HPDE6-E6E7 (cell line): ENCODE measurements at regions not wholly inside any gene's neighbourhood (a gene's known extent, or its start where the extent isn't known, plus 50 kb on each side); places are given as distances from the start of the nearest gene placed in this dataset.

ENCODE experiments used
- DNase-seq: peaks from one replicate; pipeline ENCODE4 v3.0.0; 2011; ENCODE audit warnings: missing footprints; ENCODE audit errors: extremely low spot score

- DNase-seq: no peak
These were observed 133.4 kb downstream of the ATG4C start for GRCh38 chr1:62917314-62917713.

GRCh38 chr1:62917805-62918204, 133.9 kb downstream of the ATG4C start:
- DNase-seq: no peak

- no peak for DNase-seq
These were observed 134.8 kb downstream of the ATG4C start for GRCh38 chr1:62918700-62919099.

GRCh38 chr1:62922006-62922405, 138.1 kb downstream of the ATG4C start:
- no peak for DNase-seq

GRCh38 chr1:62924983-62925790, 141.3 kb downstream of the ATG4C start:
- no peak for DNase-seq

GRCh38 chr1:62926681-62927252, 142.8 kb downstream of the ATG4C start:
- no peak for DNase-seq

- no peak for DNase-seq
These were observed 145.0 kb downstream of the ATG4C start for GRCh38 chr1:62928885-62929284.

GRCh38 chr1:62937634-62938296, 153.8 kb downstream of the ATG4C start:
- no peak for DNase-seq

GRCh38 chr1:62941780-62942179, 157.8 kb downstream of the ATG4C start:
- no peak for DNase-seq

GRCh38 chr1:62946511-62946910, 162.6 kb downstream of the ATG4C start:
- no peak for DNase-seq

- DNase-seq: no peak
These were observed 167.5 kb downstream of the ATG4C start for GRCh38 chr1:62951428-62951827.

- no peak for DNase-seq
These were observed 168.7 kb downstream of the ATG4C start for GRCh38 chr1:62952596-62952995.

- DNase-seq: no peak
These were observed 169.7 kb downstream of the ATG4C start for GRCh38 chr1:62953633-62954032.

- DNase-seq: no peak
These were observed 170.8 kb downstream of the ATG4C start for GRCh38 chr1:62954758-62955157.

GRCh38 chr1:62955666-62956065, 171.7 kb downstream of the ATG4C start:
- no peak for DNase-seq

- no peak for DNase-seq
These were observed 178.3 kb downstream of the ATG4C start for GRCh38 chr1:62962014-62962812.

- peak; percentile 17 for DNase-seq
These were observed 179.2 kb downstream of the ATG4C start for GRCh38 chr1:62962901-62963776.

GRCh38 chr1:62964141-62964540, 180.2 kb downstream of the ATG4C start:
- DNase-seq: no peak

- no peak for DNase-seq
These were observed 183.1 kb downstream of the ATG4C start for GRCh38 chr1:62967031-62967430.

GRCh38 chr1:62977366-62977765, 193.4 kb downstream of the ATG4C start:
- DNase-seq: no peak

- DNase-seq: no peak
These were observed 194.8 kb downstream of the ATG4C start for GRCh38 chr1:62978741-62979140.
